CD8-positive, alpha-beta memory T cell (primary cell): ENCODE measurements at regions not wholly inside any gene's neighbourhood (a gene's known extent, or its start where the extent isn't known, plus 50 kb on each side); places are given as distances from the start of the nearest gene placed in this dataset.

Experiments used
- CTCF ChIA-PET: fragments of 350-600 bp; sonication (Branson Sonifier 250); formaldehyde crosslinking; loops from one replicate; lab custom pipeline; 2021; ENCODE audit warnings: antibody characterized with exemption; lab: Charles Lee
- POLR2A ChIA-PET: fragments of 350-600 bp; sonication (Branson Sonifier 250); formaldehyde crosslinking; loops from one replicate; lab custom pipeline; 2021; ENCODE audit warnings: antibody characterized with exemption; lab: Charles Lee
- DNase-seq, 5 donors: peaks; one replicate each; pipeline versions ENCODE4 v3.0.0 to v3.0.0-alpha.2; 2020 to 2022; ENCODE audit warnings: mixed read lengths in 1 of 5
- H3K27ac ChIP-seq: one replicate; pipeline ENCODE4 v1.7.0; 2013; ENCODE audit warnings: low read depth, mild to moderate bottlenecking, low read length, moderate library complexity
- H3K27me3 ChIP-seq: 2 replicates; pipeline ENCODE4 v1.7.0; 2013; ENCODE audit warnings: low read length, mild to moderate bottlenecking; ENCODE audit not compliant: insufficient read depth, poor library complexity, severe bottlenecking
- H3K36me3 ChIP-seq: 2 replicates; pipeline ENCODE4 v1.7.0; 2013; ENCODE audit warnings: mild to moderate bottlenecking, low read length, moderate library complexity; ENCODE audit not compliant: insufficient read depth
- H3K4me1 ChIP-seq: 2 replicates; pipeline ENCODE4 v1.7.0; 2013; ENCODE audit warnings: mild to moderate bottlenecking, low read length, moderate library complexity; ENCODE audit not compliant: insufficient read depth
- H3K4me3 ChIP-seq: 2 replicates; pipeline ENCODE4 v1.7.0; 2013; ENCODE audit warnings: mild to moderate bottlenecking, low read length
- H3K9me3 ChIP-seq: 2 replicates; pipeline ENCODE4 v1.7.0; 2013; ENCODE audit warnings: mild to moderate bottlenecking, low read length
- H3K27ac Mint-ChIP-seq, 8 donors: one replicate each; pipeline ENCODE4 v1.8.0; 2020 to 2021; ENCODE audit warnings: mixed read lengths in 8 of 8, mild to moderate bottlenecking in 6 of 8, inconsistent platforms in 3 of 8, moderate library complexity in 3 of 8
- H3K27me3 Mint-ChIP-seq, 2 donors: one replicate each; pipeline ENCODE4 v1.8.0; 2020 to 2021; ENCODE audit warnings: mixed read lengths in 2 of 2, mild to moderate bottlenecking in 1 of 2, moderate library complexity in 1 of 2
- H3K36me3 Mint-ChIP-seq, 3 donors: one replicate each; pipeline ENCODE4 v1.8.0; 2020 to 2021; ENCODE audit warnings: mixed read lengths in 3 of 3, inconsistent platforms in 1 of 3, mild to moderate bottlenecking in 1 of 3
- H3K4me1 Mint-ChIP-seq, 3 donors: one replicate each; pipeline ENCODE4 v1.8.0; 2020 to 2021; ENCODE audit warnings: mixed read lengths in 3 of 3, inconsistent platforms in 1 of 3, mild to moderate bottlenecking in 1 of 3
- H3K4me3 Mint-ChIP-seq, 7 donors: one replicate each; pipeline ENCODE4 v1.8.0; 2020 to 2021; ENCODE audit warnings: mixed read lengths in 7 of 7, mild to moderate bottlenecking in 6 of 7, moderate library complexity in 4 of 7, inconsistent platforms in 2 of 7
- H3K9me3 Mint-ChIP-seq, 5 donors: one replicate each; pipeline ENCODE4 v1.8.0; 2020 to 2022; ENCODE audit warnings: mixed read lengths in 5 of 5, mild to moderate bottlenecking in 3 of 5, moderate library complexity in 2 of 5, inconsistent platforms in 1 of 5

- no peak overlapping the region for H3K27ac ChIP-seq
These were observed 215.9 kb downstream of the SOX9 start for GRCh38 chr17:72336804-72337070.

GRCh38 chr17:72338304-72338703 lies 217.5 kb downstream of the SOX9 start:
- Histone ChIP-seq H3K4me3 (no peak overlapping the region), H3K36me3 (no peaks in the 10 kb centered on the region), H3K27ac (no peak overlapping the region), H3K27me3 (no peaks in the 10 kb centered on the region), H3K9me3 (no peaks in the 10 kb centered on the region), H3K4me1 (no peaks in the 10 kb centered on the region)
- H3K36me3 Mint-ChIP-seq, result no peaks in the 10 kb centered on the region
- no peak overlapping the region for H3K4me3 Mint-ChIP-seq
- peaks cover 9 to 14% of the 10 kb centered on the region in 2 donors for H3K27me3 Mint-ChIP-seq
- H3K9me3 Mint-ChIP-seq, result peaks cover 0 to 10% (median 3%) of the 10 kb centered on the region in 5 donors
- POLR2A ChIA-PET, result no interaction called here
- DNase-seq, result no peak
- no peaks in the 10 kb centered on the region for H3K4me1 Mint-ChIP-seq
- CTCF ChIA-PET, result no interaction called here
- H3K27ac Mint-ChIP-seq, result no peak overlapping the region

More at GRCh38 chr17:72336804-72337070, 215.9 kb downstream of the SOX9 start:
- no peaks in the 10 kb centered on the region for H3K27me3 ChIP-seq
- no peaks in the 10 kb centered on the region for H3K9me3 ChIP-seq
- POLR2A ChIA-PET, result no interaction called here
- Mint-ChIP-seq H3K4me1 (no peaks in the 10 kb centered on the region), H3K27ac (no peak overlapping the region), H3K9me3 (peaks cover 0 to 15% (median 3%) of the 10 kb centered on the region in 5 donors), H3K36me3 (no peaks in the 10 kb centered on the region), H3K4me3 (no peak overlapping the region), H3K27me3 (peaks cover 11 to 14% of the 10 kb centered on the region in 2 donors)
- no peaks in the 10 kb centered on the region for H3K4me1 ChIP-seq
- H3K36me3 ChIP-seq, result no peaks in the 10 kb centered on the region
- CTCF ChIA-PET, result no interaction called here
- H3K4me3 ChIP-seq, result no peak overlapping the region
- DNase-seq, result no peak

DNA sequence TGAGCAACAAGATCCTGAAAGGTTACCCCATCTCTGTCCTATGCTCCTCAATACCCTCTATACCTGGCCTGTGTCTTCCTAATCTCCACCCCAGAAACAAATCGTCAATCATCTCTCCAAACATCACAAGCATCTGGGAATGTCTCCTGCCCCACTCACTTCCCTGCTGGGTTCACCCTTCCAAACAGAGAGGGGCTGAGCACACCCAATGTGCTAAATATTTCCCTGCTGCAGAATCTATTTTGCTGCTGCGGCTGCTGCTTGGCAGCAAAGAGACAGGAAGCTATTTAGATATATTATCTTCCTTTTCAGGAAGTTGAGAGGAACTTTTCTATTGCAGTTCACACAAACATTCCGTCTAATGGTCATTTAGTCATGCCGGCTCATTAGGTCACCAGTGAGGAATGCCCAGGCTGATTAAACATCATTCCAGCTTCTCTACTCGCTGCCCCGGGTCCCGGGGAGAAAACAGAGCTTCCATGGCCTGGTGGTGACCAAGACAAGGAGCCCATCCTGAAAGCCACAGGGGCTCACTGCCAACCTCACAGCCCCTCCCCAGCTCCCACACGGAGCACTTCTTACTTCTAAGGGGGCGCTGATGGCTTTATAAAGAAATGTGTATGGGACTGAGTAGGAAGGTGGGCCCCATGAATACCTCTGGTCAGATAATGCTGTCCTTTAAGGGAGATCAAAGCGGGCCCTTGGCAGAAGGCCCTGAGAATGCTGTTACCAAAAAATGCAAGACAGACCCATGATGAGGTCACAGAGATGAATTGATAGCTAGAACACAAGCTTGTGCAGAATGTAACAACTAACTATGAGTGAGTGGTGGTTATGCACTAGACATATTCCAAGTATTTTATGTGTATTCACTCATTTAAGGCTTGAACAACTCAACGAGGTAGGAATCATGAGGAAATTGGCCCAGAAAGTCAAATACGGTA lies 218.3 kb downstream of the SOX9 start:
- peaks cover 8 to 14% of the 10 kb centered on the region in 2 donors for H3K27me3 Mint-ChIP-seq
- POLR2A ChIA-PET, result no interaction called here
- Histone ChIP-seq H3K4me3 (no peak overlapping the region), H3K27ac (no peak overlapping the region), H3K36me3 (no peaks in the 10 kb centered on the region), H3K4me1 (no peaks in the 10 kb centered on the region), H3K27me3 (no peaks in the 10 kb centered on the region), H3K9me3 (no peaks in the 10 kb centered on the region)
- peaks cover 0 to 10% (median 5%) of the 10 kb centered on the region in 5 donors for H3K9me3 Mint-ChIP-seq
- no peak for DNase-seq
- H3K36me3 Mint-ChIP-seq, result no peaks in the 10 kb centered on the region
- no peaks in the 10 kb centered on the region for H3K4me1 Mint-ChIP-seq
- CTCF ChIA-PET, result no interaction called here
- no peak overlapping the region for H3K4me3 Mint-ChIP-seq
- H3K27ac Mint-ChIP-seq, result no peak overlapping the region

DNA sequence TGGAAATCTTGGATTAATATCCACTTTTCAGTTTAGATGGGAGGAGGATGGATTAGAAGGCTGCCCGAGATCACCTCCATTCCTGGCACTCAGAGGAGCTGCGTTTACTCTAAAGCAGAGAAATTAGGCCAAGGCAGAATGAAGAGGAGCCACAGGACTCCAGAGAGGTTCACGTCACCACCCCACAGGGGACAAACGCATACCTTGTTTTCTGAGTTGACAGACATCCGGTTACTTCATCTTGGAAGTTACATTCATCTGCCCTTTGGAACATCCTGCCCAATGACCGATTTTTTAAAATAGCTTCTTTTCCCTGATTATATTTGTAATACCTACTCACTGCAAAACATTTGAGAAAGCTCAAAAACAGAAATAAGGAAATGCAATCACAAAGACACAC lies 220.0 kb downstream of the SOX9 start:
- no peak overlapping the region for H3K4me3 ChIP-seq
- Mint-ChIP-seq H3K27me3 (peaks cover 6 to 14% of the 10 kb centered on the region in 2 donors), H3K4me1 (no peaks in the 10 kb centered on the region), H3K27ac (no peak overlapping the region), H3K9me3 (peaks cover 0 to 13% (median 5%) of the 10 kb centered on the region in 5 donors), H3K36me3 (no peaks in the 10 kb centered on the region), H3K4me3 (no peak overlapping the region)
- no peaks in the 10 kb centered on the region for H3K9me3 ChIP-seq
- H3K4me1 ChIP-seq, result no peaks in the 10 kb centered on the region
- no peak overlapping the region for H3K27ac ChIP-seq
- DNase-seq, result no peak
- CTCF ChIA-PET, result no interaction called here
- H3K36me3 ChIP-seq, result no peaks in the 10 kb centered on the region
- POLR2A ChIA-PET, result no interaction called here
- no peaks in the 10 kb centered on the region for H3K27me3 ChIP-seq

DNA sequence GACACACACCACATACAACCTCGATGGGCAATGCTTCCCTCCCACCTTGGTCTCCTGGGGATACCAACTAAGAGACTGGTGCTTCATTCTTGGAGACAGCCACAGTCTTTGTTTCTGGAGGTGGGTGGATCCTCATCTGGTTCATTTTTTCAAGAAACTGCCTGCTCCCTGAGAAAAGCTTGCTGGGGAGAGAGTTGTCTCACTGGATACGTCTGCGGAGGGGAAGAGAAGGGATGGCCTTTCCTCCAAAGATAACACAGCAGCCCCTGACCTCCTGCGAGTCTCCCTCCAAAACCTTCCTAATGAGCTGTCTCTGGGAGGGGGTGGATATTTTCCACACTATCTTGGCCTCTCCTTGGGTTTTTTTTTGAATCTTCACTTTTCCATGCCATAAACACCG lies 221.2 kb downstream of the SOX9 start:
- H3K27ac ChIP-seq, result no peak overlapping the region
- no peaks in the 10 kb centered on the region for H3K9me3 ChIP-seq
- peaks cover 0 to 12% (median 5%) of the 10 kb centered on the region in 5 donors for H3K9me3 Mint-ChIP-seq
- peaks cover 2 to 17% of the 10 kb centered on the region in 2 donors for H3K27me3 Mint-ChIP-seq
- H3K4me3 Mint-ChIP-seq, result no peak overlapping the region
- H3K27me3 ChIP-seq, result no peaks in the 10 kb centered on the region
- H3K36me3 Mint-ChIP-seq, result no peaks in the 10 kb centered on the region
- no peak overlapping the region for H3K27ac Mint-ChIP-seq
- no peak overlapping the region for H3K4me3 ChIP-seq
- ChIA-PET POLR2A (no interaction called here), CTCF (no interaction called here)
- no peak for DNase-seq
- no peaks in the 10 kb centered on the region for H3K4me1 ChIP-seq
- no peaks in the 10 kb centered on the region for H3K36me3 ChIP-seq
- H3K4me1 Mint-ChIP-seq, result no peaks in the 10 kb centered on the region

DNA sequence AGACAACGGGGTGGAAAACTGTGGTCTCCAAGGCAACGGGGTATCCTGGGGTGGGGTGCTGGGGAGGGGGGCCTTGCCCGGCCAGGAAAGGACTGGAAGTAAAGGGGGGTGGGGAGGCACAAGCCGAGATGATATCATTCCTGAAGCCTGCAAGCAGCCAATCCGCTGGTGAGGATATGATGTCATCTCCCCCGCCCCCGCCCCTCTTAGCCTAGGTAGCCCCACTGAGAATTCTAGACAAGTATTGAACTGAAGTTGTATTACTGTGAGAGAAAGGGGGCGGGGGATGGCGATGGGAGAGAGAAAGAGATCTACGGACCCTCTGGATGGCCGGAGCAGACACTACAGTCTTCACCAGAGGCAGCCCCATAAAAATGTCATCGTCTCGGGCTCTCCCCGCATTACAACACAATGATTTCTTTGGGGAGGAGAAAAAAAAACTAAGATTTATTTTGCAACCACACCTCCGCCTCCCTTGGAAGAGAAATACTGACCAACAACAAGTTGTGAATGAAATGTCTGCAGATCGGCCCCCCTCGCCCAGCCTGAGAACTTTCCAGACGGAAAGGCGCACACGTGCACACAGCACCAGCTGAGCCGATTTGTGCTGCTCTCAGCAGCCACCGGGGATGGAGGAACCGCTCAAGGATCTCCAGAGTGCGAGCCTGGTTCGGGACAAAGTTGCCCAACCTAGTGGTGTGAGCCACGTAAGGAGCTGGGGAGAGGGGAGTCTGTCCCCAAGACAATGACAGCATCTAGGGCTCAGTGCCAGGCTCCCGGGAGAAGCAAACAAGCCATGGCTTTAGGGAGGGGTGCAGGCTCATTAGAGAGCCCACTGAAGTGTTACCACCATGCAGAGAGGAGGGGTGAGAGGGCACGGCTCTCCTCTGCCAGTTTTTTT lies 222.1 kb downstream of the SOX9 start:
- ChIA-PET CTCF (no interaction called here), POLR2A (no interaction called here)
- Mint-ChIP-seq H3K4me3 (no peak overlapping the region), H3K9me3 (peaks cover 0 to 9% (median 5%) of the 10 kb centered on the region in 5 donors), H3K36me3 (no peaks in the 10 kb centered on the region), H3K4me1 (no peaks in the 10 kb centered on the region), H3K27ac (no peak overlapping the region), H3K27me3 (peaks cover 0 to 14% of the 10 kb centered on the region in 2 donors)
- Histone ChIP-seq H3K27me3 (no peaks in the 10 kb centered on the region), H3K9me3 (no peaks in the 10 kb centered on the region), H3K4me1 (no peaks in the 10 kb centered on the region), H3K36me3 (no peaks in the 10 kb centered on the region), H3K27ac (no peak overlapping the region), H3K4me3 (no peak overlapping the region)
- no peak for DNase-seq

DNA sequence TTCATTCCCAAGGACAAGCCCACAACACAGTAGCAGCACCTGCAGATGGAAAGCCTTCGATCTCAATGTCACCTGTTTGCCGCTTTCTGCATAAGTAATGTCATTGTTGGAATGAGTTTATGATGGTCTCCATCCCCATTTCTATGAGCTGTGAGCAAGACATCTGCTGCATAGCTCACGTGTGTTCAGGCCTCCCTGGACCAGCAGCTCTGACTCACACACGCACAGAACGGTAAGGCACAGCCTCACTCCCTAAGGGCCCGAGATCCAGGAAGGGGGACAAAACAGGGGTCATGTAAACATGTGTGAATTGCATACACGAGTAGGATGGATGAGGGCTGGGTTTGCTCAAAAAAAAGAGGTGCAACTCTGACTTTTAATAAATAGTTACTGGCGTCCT lies 223.1 kb downstream of the SOX9 start:
- H3K27me3 Mint-ChIP-seq, result peaks cover 0 to 8% of the 10 kb centered on the region in 2 donors
- no peaks in the 10 kb centered on the region for H3K4me1 Mint-ChIP-seq
- H3K36me3 Mint-ChIP-seq, result no peaks in the 10 kb centered on the region

DNA sequence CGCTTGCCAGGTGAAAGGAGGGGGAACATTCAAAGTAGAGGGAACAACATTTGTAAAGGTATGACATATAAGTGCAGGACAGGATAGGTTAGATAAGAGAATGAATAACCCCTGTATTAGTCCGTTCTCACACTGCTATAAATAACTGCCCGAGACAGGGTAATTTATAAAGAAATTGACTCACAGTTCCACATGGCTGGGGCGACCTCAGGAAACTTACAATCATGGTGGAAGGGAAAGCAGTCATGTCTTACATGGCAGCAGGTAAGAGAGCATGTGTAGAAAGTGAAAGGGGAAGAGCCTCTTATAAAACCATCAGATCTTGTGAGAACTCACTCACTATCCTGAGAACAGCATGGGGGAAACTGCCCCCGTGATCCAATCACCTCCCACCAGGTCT lies 223.8 kb downstream of the SOX9 start:
- POLR2A ChIA-PET, result no interaction called here
- Histone ChIP-seq H3K27me3 (no peaks in the 10 kb centered on the region), H3K36me3 (no peaks in the 10 kb centered on the region), H3K9me3 (no peaks in the 10 kb centered on the region), H3K4me1 (no peaks in the 10 kb centered on the region), H3K4me3 (no peak overlapping the region), H3K27ac (no peak overlapping the region)
- peaks cover 0 to 8% of the 10 kb centered on the region in 2 donors for H3K27me3 Mint-ChIP-seq
- H3K4me3 Mint-ChIP-seq, result no peak overlapping the region
- H3K4me1 Mint-ChIP-seq, result no peaks in the 10 kb centered on the region
- H3K9me3 Mint-ChIP-seq, result peaks cover 0 to 9% (median 5%) of the 10 kb centered on the region in 5 donors
- CTCF ChIA-PET, result no interaction called here
- no peak for DNase-seq
- no peaks in the 10 kb centered on the region for H3K36me3 Mint-ChIP-seq
- no peak overlapping the region for H3K27ac Mint-ChIP-seq

More for the DNA sequence above, 223.1 kb downstream of the SOX9 start:
- Mint-ChIP-seq H3K4me3 (no peak overlapping the region), H3K27ac (peak overlapping the region in 1 of 8 donors; percentile 39), H3K9me3 (peaks cover 0 to 9% (median 5%) of the 10 kb centered on the region in 5 donors)
- Histone ChIP-seq H3K36me3 (no peaks in the 10 kb centered on the region), H3K27ac (no peak overlapping the region), H3K4me1 (no peaks in the 10 kb centered on the region), H3K27me3 (no peaks in the 10 kb centered on the region), H3K4me3 (no peak overlapping the region), H3K9me3 (no peaks in the 10 kb centered on the region)
- no peak for DNase-seq
- POLR2A ChIA-PET, result no interaction called here
- CTCF ChIA-PET, result no interaction called here
